IMR-90 (cell line): ENCODE measurements at regions not wholly inside any gene's neighbourhood (a gene's known extent, or its start where the extent isn't known, plus 50 kb on each side); places are given as distances from the start of the nearest gene placed in this dataset.

Experiments used
- ATAC-seq: fragments of 200-7000 bp; cut with Tn5 transposase; 2 replicates; pipeline ENCODE4 v1.9.1; 2020; ENCODE audit warnings: low read depth, mild to moderate bottlenecking, moderate library complexity
- BruUV-seq: library from RNA; stranded (reverse); fragments of 400-500 nt; replicated peaks from 2 replicates; lab custom pipeline; 2021; lab: Mats Ljungman, UMichigan
- CTCF ChIA-PET: fragments of 300-600 bp; formaldehyde crosslinking; extraction: SDS; loops from one replicate; lab custom pipeline; 2021; ENCODE audit warnings: antibody characterized with exemption; lab: Yijun Ruan, JAX
- POLR2A ChIA-PET: fragments of 300-600 bp; sonication (Branson Sonifier 250); formaldehyde crosslinking; loops from one replicate; lab custom pipeline; 2022; ENCODE audit warnings: antibody characterized with exemption; ENCODE audit not compliant: unreplicated experiment; lab: Charles Lee
- DNase-seq: peaks from one replicate; pipeline ENCODE4 v3.0.0; 2013
- H2AFZ ChIP-seq: replicated peaks from 2 replicates; pipeline ENCODE3; 2013; ENCODE audit warnings: low read length, mild to moderate bottlenecking; ENCODE audit not compliant: poor library complexity
- H2AK5ac ChIP-seq: 2 replicates; pipeline ENCODE4 v1.6.1; 2013; ENCODE audit warnings: low read depth, low read length, inconsistent platforms
- H2AK9ac ChIP-seq: replicated peaks from 2 replicates; pipeline ENCODE3; 2013; ENCODE audit warnings: mild to moderate bottlenecking, low read depth, low read length, moderate library complexity; ENCODE audit not compliant: poor library complexity
- H2BK120ac ChIP-seq: 2 replicates; pipeline ENCODE4 v1.6.1; 2013; ENCODE audit warnings: low read depth, low read length, inconsistent platforms
- H2BK15ac ChIP-seq: 3 replicates; pipeline ENCODE4 v1.6.1; 2013; ENCODE audit warnings: low read depth, low read length, inconsistent platforms
- H2BK20ac ChIP-seq: 2 replicates; pipeline ENCODE4 v1.6.1; 2013; ENCODE audit warnings: low read depth, mild to moderate bottlenecking, inconsistent platforms, low read length, moderate library complexity
- H2BK5ac ChIP-seq: 2 replicates; pipeline ENCODE4 v1.6.1; 2013; ENCODE audit warnings: mild to moderate bottlenecking, low read depth, low read length, inconsistent platforms; ENCODE audit not compliant: poor library complexity, severe bottlenecking
- H3K14ac ChIP-seq: replicated peaks from 2 replicates; pipeline ENCODE4 v1.6.1; 2013; ENCODE audit warnings: low read depth, low read length, inconsistent platforms
- H3K18ac ChIP-seq: 2 replicates; pipeline ENCODE4 v1.6.1; 2013; ENCODE audit warnings: low read depth, low read length, control low read depth
- H3K23ac ChIP-seq: 2 replicates; pipeline ENCODE4 v1.6.1; 2013; ENCODE audit warnings: low read depth, low read length, inconsistent platforms
- H3K27ac ChIP-seq: 2 replicates; pipeline ENCODE4 v1.5.1; 2013; ENCODE audit warnings: mild to moderate bottlenecking, control low read depth, low read length; ENCODE audit not compliant: insufficient read depth
- H3K27me3 ChIP-seq: 2 replicates; pipeline ENCODE4 v1.6.1; 2013; ENCODE audit warnings: low read length; ENCODE audit not compliant: control insufficient read depth, insufficient read depth
- H3K36me3 ChIP-seq: 2 replicates; pipeline ENCODE4 v1.6.1; 2013; ENCODE audit warnings: low read length, mixed read lengths; ENCODE audit not compliant: control insufficient read depth, insufficient read depth
- H3K4ac ChIP-seq: 2 replicates; pipeline ENCODE4 v1.6.1; 2013; ENCODE audit warnings: low read depth, low read length, inconsistent platforms
- H3K4me1 ChIP-seq: 2 replicates; pipeline ENCODE4 v1.6.1; 2013; ENCODE audit warnings: low read length, mixed read lengths; ENCODE audit not compliant: control insufficient read depth, insufficient read depth
- H3K4me2 ChIP-seq: 2 replicates; pipeline ENCODE4 v1.6.1; 2013; ENCODE audit warnings: low read depth, mild to moderate bottlenecking, control low read depth, low read length, moderate library complexity
- H3K4me3 ChIP-seq: 2 replicates; pipeline ENCODE4 v1.5.1; 2013; ENCODE audit warnings: low read depth, mild to moderate bottlenecking, control low read depth, low read length, moderate library complexity; ENCODE audit not compliant: insufficient read depth
- H3K56ac ChIP-seq: 2 replicates; pipeline ENCODE4 v1.6.1; 2013; ENCODE audit warnings: low read length, inconsistent platforms; ENCODE audit not compliant: insufficient read depth; ENCODE audit errors: extremely low read depth
- H3K79me1 ChIP-seq, 2 experiments: 2 replicates each; pipeline ENCODE4 v1.6.1; 2013; ENCODE audit warnings: low read length in 2 of 2, inconsistent platforms in 1 of 2, low read depth in 1 of 2
- H3K9ac ChIP-seq: 2 replicates; pipeline ENCODE4 v1.6.1; 2013; ENCODE audit warnings: low read depth, low read length, control low read depth
- H3K9me1 ChIP-seq: 2 replicates; pipeline ENCODE4 v1.6.1; 2013; ENCODE audit warnings: low read length, inconsistent platforms; ENCODE audit not compliant: insufficient read depth
- H3K9me3 ChIP-seq: 2 replicates; pipeline ENCODE4 v1.6.1; 2013; ENCODE audit warnings: low read length; ENCODE audit not compliant: control insufficient read depth, insufficient read depth
- H4K20me1 ChIP-seq: 2 replicates; pipeline ENCODE4 v1.6.1; 2013; ENCODE audit warnings: low read length, inconsistent platforms; ENCODE audit not compliant: insufficient read depth
- H4K5ac ChIP-seq: 2 replicates; pipeline ENCODE4 v1.6.1; 2013; ENCODE audit warnings: mild to moderate bottlenecking, low read depth, low read length, control low read depth
- H4K8ac ChIP-seq, 2 experiments: 2 replicates each; pipeline ENCODE4 v1.6.1; 2013; ENCODE audit warnings: low read depth in 2 of 2, low read length in 2 of 2, control low read depth in 1 of 2, inconsistent platforms in 1 of 2
- H4K91ac ChIP-seq: 2 replicates; pipeline ENCODE4 v1.6.1; 2013; ENCODE audit warnings: low read depth, low read length, inconsistent platforms; ENCODE audit not compliant: insufficient read depth
- RCOR1 ChIP-seq: IDR thresholded peaks from 2 replicates; pipeline ENCODE4 v1.6.1; 2012; ENCODE audit warnings: mild to moderate bottlenecking, low read length, improper control_type of control experiment; ENCODE audit not compliant: insufficient replicate concordance
- WGBS, 2 experiments: methylation state at CpG; one replicate each; pipeline versions ENCODE4 v1.1.5 to v1.1.7; 2013; ENCODE audit warnings: missing lambda C conversion rate in 2 of 2; ENCODE audit not compliant: insufficient read length in 1 of 2; ENCODE audit errors: extremely low coverage in 2 of 2; 5-methylcytosine and 5-hydroxymethylcytosine counted together
- dilution Hi-C: fragments of 300-500 bp; cut with HindIII; formaldehyde crosslinking; loops from one replicate; pipeline ENCODE4 v1.14.3; 2018; ENCODE audit warnings: low sequenced_read_pairs; ENCODE audit not compliant: unreplicated experiment
- in situ Hi-C: fragments of 300-500 bp; cut with MboI; formaldehyde crosslinking; loops from 3 replicates; pipeline ENCODE4 v1.14.3; 2019; ENCODE audit warnings: low sequenced_read_pairs, inconsistent platforms, mixed read lengths
- intact Hi-C: fragments of 100-400 bp; cut with micrococcal nuclease; formaldehyde crosslinking; loops from 2 replicates; pipeline ENCODE4 v1.10.0; 2022

- in situ Hi-C loops = no loop called here
- no peak for DNase-seq
- CTCF ChIA-PET = interaction anchor here (0.7 kb wide), 1 partner anchor 68 kb away, joined by 3 read pairs; no protein-coding TSS in a partner anchor
Observed at GRCh38 chr9:80569236-80569635, 997.5 kb downstream of the TLE4 start.

More at GRCh38 chr9:80569236-80569635, 997.5 kb downstream of the TLE4 start:
- Histone ChIP-seq H3K27me3 (no peaks in the 10 kb centered on the region), H2BK120ac (no peak overlapping the region), H3K4ac (no peak overlapping the region), H3K27ac (no peak overlapping the region), H3K9me1 (no peaks in the 10 kb centered on the region), H3K23ac (no peak overlapping the region), H3K18ac (no peak overlapping the region), H4K5ac (no peak overlapping the region), H2AFZ (no peak overlapping the region), H2AK5ac (no peak overlapping the region), H4K8ac (no peak overlapping the region), H3K4me3 (no peak overlapping the region), H2AK9ac (no peak overlapping the region), H4K20me1 (no peaks in the 10 kb centered on the region), H2BK5ac (no peak overlapping the region), H2BK15ac (no peak overlapping the region), H3K56ac (no peak overlapping the region), H3K14ac (no peak overlapping the region), H3K4me2 (no peak overlapping the region), H3K9ac (no peak overlapping the region), H2BK20ac (no peak overlapping the region), H4K91ac (no peak overlapping the region), H3K4me1 (no peaks in the 10 kb centered on the region), H3K79me1 (no peaks in the 10 kb centered on the region), H3K36me3 (no peaks in the 10 kb centered on the region), H3K9me3 (no peaks in the 10 kb centered on the region)
- BruUV-seq = no TSS peak
- no peak for TF ChIP-seq RCOR1
- intact Hi-C loops = no loop called here
- WGBS, 2 experiments = no CpG with 5 or more reads among the region's 1 CpG
- POLR2A ChIA-PET = no interaction called here
- dilution Hi-C loops = no loop called here
- no peak for ATAC-seq
